AG04450 (cell line): ENCODE measurements at regions not wholly inside any gene's neighbourhood (a gene's known extent, or its start where the extent isn't known, plus 50 kb on each side); places are given as distances from the start of the nearest gene placed in this dataset.

Experiments used
- CTCF ChIA-PET: fragments of 300-600, 350-600 bp; formaldehyde crosslinking; extraction: SDS; loops from one replicate; lab custom pipeline; 2022; ENCODE audit warnings: antibody characterized with exemption, inconsistent platforms; lab: Charles Lee
- POLR2A ChIA-PET: fragments of 350-600 bp; formaldehyde crosslinking; extraction: SDS; loops from one replicate; lab custom pipeline; 2021; ENCODE audit warnings: antibody characterized with exemption, inconsistent platforms; lab: Yijun Ruan, JAX
- DNase-seq: peaks from one replicate; pipeline ENCODE4 v3.0.0-alpha.2; 2011; ENCODE audit warnings: low read depth, low spot score
- H3K27ac ChIP-seq: one replicate; pipeline ENCODE4 v1.5.1; 2012; ENCODE audit warnings: low read depth, low read length, control low read depth
- H3K27me3 ChIP-seq: one replicate; pipeline ENCODE4 v1.6.0; 2012; ENCODE audit warnings: low read length; ENCODE audit not compliant: control insufficient read depth, insufficient read depth
- H3K4me3 ChIP-seq: 2 replicates; pipeline ENCODE4 v1.5.1; 2011; ENCODE audit warnings: mild to moderate bottlenecking, low read depth, low read length, control low read depth
- H3K9me3 ChIP-seq: 2 replicates; pipeline ENCODE4 v1.5.1; 2012; ENCODE audit warnings: low read length; ENCODE audit not compliant: control insufficient read depth, insufficient read depth
- TF ChIP-seq, protein P1 (sequence below): IDR thresholded peaks from 2 replicates; pipeline ENCODE4 v1.5.1; 2011; ENCODE audit warnings: low read depth, low read length, control low read depth, inconsistent platforms

DNA sequence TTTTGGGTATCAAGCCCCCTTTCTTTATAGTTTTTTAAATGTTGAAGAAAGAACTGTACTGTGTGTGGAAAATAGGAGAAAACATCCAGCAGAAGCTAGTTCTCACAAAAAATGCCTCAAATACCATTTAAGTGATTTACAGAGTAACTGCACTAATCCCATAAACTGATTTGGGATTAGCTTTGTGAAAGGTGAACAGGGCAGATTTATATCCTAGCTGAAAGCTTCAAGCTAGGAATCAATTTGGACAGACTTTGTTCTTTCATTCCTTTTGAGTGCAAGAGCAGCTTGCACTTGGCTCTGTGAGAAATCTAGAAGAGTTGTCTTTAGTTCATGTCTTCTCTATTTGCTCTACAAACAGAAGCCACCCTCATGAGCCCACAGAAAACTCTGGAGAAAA lies 183.9 kb upstream of the VRK2 start:
- POLR2A ChIA-PET = no interaction called here
- no peak overlapping the region for H3K4me3 ChIP-seq
- H3K27me3 ChIP-seq = no peaks in the 10 kb centered on the region
- TF ChIP-seq, protein P1, sequence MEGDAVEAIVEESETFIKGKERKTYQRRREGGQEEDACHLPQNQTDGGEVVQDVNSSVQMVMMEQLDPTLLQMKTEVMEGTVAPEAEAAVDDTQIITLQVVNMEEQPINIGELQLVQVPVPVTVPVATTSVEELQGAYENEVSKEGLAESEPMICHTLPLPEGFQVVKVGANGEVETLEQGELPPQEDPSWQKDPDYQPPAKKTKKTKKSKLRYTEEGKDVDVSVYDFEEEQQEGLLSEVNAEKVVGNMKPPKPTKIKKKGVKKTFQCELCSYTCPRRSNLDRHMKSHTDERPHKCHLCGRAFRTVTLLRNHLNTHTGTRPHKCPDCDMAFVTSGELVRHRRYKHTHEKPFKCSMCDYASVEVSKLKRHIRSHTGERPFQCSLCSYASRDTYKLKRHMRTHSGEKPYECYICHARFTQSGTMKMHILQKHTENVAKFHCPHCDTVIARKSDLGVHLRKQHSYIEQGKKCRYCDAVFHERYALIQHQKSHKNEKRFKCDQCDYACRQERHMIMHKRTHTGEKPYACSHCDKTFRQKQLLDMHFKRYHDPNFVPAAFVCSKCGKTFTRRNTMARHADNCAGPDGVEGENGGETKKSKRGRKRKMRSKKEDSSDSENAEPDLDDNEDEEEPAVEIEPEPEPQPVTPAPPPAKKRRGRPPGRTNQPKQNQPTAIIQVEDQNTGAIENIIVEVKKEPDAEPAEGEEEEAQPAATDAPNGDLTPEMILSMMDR = no peak
- no peak for DNase-seq
- H3K27ac ChIP-seq = no peak overlapping the region
- no peaks in the 10 kb centered on the region for H3K9me3 ChIP-seq
- CTCF ChIA-PET = interaction anchor here (1.6 kb wide), 1 partner anchor 43 kb away, joined by 3 read pairs; no protein-coding TSS in a partner anchor

GRCh38 chr2:57864926-57865325 lies 181.7 kb upstream of the VRK2 start:
- CTCF ChIA-PET = no interaction called here
- DNase-seq = no peak
- POLR2A ChIA-PET = no interaction called here
- Histone ChIP-seq H3K9me3 (no peaks in the 10 kb centered on the region), H3K27me3 (no peaks in the 10 kb centered on the region), H3K4me3 (no peak overlapping the region), H3K27ac (no peak overlapping the region)
- TF ChIP-seq, protein P1 = no peak

DNA sequence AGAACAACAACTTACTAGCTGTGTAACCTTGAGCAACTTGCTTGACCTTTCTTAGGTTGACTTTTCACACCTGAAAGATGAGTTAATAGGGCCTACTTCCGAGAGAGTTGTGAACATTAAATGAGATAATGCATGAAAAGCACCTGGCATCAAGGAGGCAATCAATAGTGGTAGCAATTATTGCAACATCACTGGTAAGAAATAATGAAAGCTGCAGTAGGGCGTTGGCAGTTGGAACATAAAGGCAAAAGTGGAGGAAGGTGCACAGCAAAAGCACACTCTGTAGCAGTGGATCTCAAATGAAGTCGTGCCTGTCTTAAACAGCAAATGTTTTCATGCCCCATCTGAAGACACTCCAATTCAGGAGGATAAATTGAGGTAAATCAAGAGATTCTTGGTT lies 178.9 kb upstream of the VRK2 start:
- DNase-seq = no peak
- H3K4me3 ChIP-seq = no peak overlapping the region
- TF ChIP-seq, protein P1 = no peak
- ChIA-PET POLR2A (no interaction called here), CTCF (no interaction called here)
- no peaks in the 10 kb centered on the region for H3K9me3 ChIP-seq
- H3K27ac ChIP-seq = no peak overlapping the region
- H3K27me3 ChIP-seq = no peaks in the 10 kb centered on the region

- DNase-seq = no peak
- Histone ChIP-seq H3K27me3 (no peaks in the 10 kb centered on the region), H3K27ac (no peak overlapping the region), H3K9me3 (no peaks in the 10 kb centered on the region), H3K4me3 (no peak overlapping the region)
- ChIA-PET CTCF (no interaction called here), POLR2A (no interaction called here)
- TF ChIP-seq, protein P1 = no peak
These were observed 177.9 kb upstream of the VRK2 start for GRCh38 chr2:57868619-57869139.

- no peak for DNase-seq
- Histone ChIP-seq H3K4me3 (no peak overlapping the region), H3K27me3 (no peaks in the 10 kb centered on the region), H3K9me3 (no peaks in the 10 kb centered on the region), H3K27ac (no peak overlapping the region)
- TF ChIP-seq, protein P1 = no peak
- ChIA-PET POLR2A (no interaction called here), CTCF (no interaction called here)
These were observed 176.8 kb upstream of the VRK2 start for GRCh38 chr2:57869758-57870344.
